K562 (cell line): ENCODE measurements at regions not wholly inside any gene's neighbourhood (a gene's known extent, or its start where the extent isn't known, plus 50 kb on each side); places are given as distances from the start of the nearest gene placed in this dataset.
"Not testable (repeated sequence)": the region's sequence is repeated elsewhere in the genome, so short reads cannot be mapped to it uniquely, and the experiment has no call there.

Experiments used
- ATAC-seq: fragments of 200-7000 bp; cut with Tn5 transposase; 3 replicates; pipeline ENCODE4 v1.9.1; 2020; ENCODE audit warnings: moderate library complexity
- BruUV-seq: library from RNA; stranded (reverse); fragments of 400-500 nt; replicated peaks from 2 replicates; lab custom pipeline; 2021; lab: Mats Ljungman, UMichigan
- CTCF ChIA-PET: fragments of 300-600 bp; formaldehyde crosslinking; extraction: SDS; loops from one replicate; lab custom pipeline; 2021; ENCODE audit warnings: low intra/inter-chr PET ratio; lab: Yijun Ruan, JAX
- POLR2A ChIA-PET: fragments of 300-600, 350-650 bp; sonication (Branson Sonifier 250); formaldehyde crosslinking; extraction: SDS; loops from one replicate; lab custom pipeline; 2021; ENCODE audit warnings: antibody characterized with exemption, inconsistent platforms; lab: Yijun Ruan, JAX
- DNase-seq, 4 experiments: peaks; one replicate each; pipeline versions ENCODE4 v3.0.0 to v3.0.0-alpha.2; 2011 to 2018; ENCODE audit warnings: low spot score in 3 of 4, mixed read lengths in 3 of 4; ENCODE audit errors: extremely low read depth in 1 of 4
- FAIRE-seq: peaks from 2 replicates; lab custom pipeline; 2011; peaks lifted over from hg19 to GRCh38; lab: Jason Lieb, UNC
- H2AFZ ChIP-seq: 2 replicates; pipeline ENCODE4 v1.6.0; 2011; ENCODE audit warnings: low read depth, low read length, control low read depth, inconsistent platforms
- H3K27ac ChIP-seq: fragments of 200-600 bp; 3 replicates; pipeline ENCODE4 v1.8.0; 2011; ENCODE audit warnings: low read depth, mild to moderate bottlenecking, control low read depth, inconsistent platforms, low read length, moderate library complexity, mixed read lengths; ENCODE audit errors: extremely low read depth
- H3K27me3 ChIP-seq, 2 experiments: fragments of 300-600 bp in 1 of 2; 2 replicates in 1 of 2; 3 replicates in 1 of 2; pipeline versions ENCODE4 v1.6.0 to v1.8.0; 2011; ENCODE audit warnings: inconsistent platforms in 2 of 2, low read length in 2 of 2, mild to moderate bottlenecking in 1 of 2, mixed read lengths in 1 of 2, moderate library complexity in 1 of 2; ENCODE audit not compliant: control insufficient read depth in 2 of 2, insufficient read depth in 2 of 2
- H3K36me3 ChIP-seq: fragments of 300-600 bp; 3 replicates; pipeline ENCODE4 v1.8.0; 2011; ENCODE audit warnings: mild to moderate bottlenecking, low read length, inconsistent platforms; ENCODE audit not compliant: control insufficient read depth, insufficient read depth
- H3K4me1 ChIP-seq, 2 experiments: fragments of 200-600 bp in 1 of 2; replicated peaks in 1 of 2; 2 replicates in 1 of 2; 3 replicates in 1 of 2; pipeline versions ENCODE4 v1.5.1 to v1.8.0; 2011; ENCODE audit warnings: inconsistent platforms in 2 of 2, low read length in 2 of 2, mild to moderate bottlenecking in 1 of 2, mixed read lengths in 1 of 2, moderate library complexity in 1 of 2; ENCODE audit not compliant: control insufficient read depth in 2 of 2, insufficient read depth in 2 of 2
- H3K4me2 ChIP-seq: 2 replicates; pipeline ENCODE4 v1.6.1; 2011; ENCODE audit warnings: low read length, control low read depth, inconsistent platforms, mixed read lengths; ENCODE audit not compliant: insufficient read depth
- H3K4me3 ChIP-seq: fragments of 200-600 bp; sonication (generic), shearing (Covaris generic); 2 replicates; pipeline ENCODE4 v1.5.1; 2016; ENCODE audit warnings: control low read depth, inconsistent platforms
- H3K79me2 ChIP-seq: fragments of 200-600 bp; 3 replicates; pipeline ENCODE4 v1.8.0; 2011; ENCODE audit warnings: low read length, inconsistent platforms; ENCODE audit not compliant: control insufficient read depth, insufficient read depth
- H3K9ac ChIP-seq, 2 experiments: 2 replicates each; pipeline versions ENCODE4 v1.6.0 to v1.6.1; 2011; ENCODE audit warnings: low read depth in 2 of 2, low read length in 2 of 2, control low read depth in 1 of 2, inconsistent platforms in 1 of 2, mild to moderate bottlenecking in 1 of 2, mixed read lengths in 1 of 2; ENCODE audit not compliant: insufficient read depth in 1 of 2
- H3K9me1 ChIP-seq: one replicate; pipeline ENCODE4 v1.6.0; 2011; ENCODE audit warnings: inconsistent platforms, mild to moderate bottlenecking, low read length, moderate library complexity; ENCODE audit not compliant: control insufficient read depth, insufficient read depth
- H3K9me3 ChIP-seq: replicated peaks from 2 replicates; pipeline ENCODE4 v1.5.1; 2011; ENCODE audit warnings: low read depth, low read length, inconsistent platforms; ENCODE audit not compliant: control insufficient read depth, insufficient read depth
- H4K20me1 ChIP-seq: replicated peaks from 2 replicates; pipeline ENCODE4 v1.6.1; 2011; ENCODE audit warnings: low read length, inconsistent platforms, mixed read lengths; ENCODE audit not compliant: control insufficient read depth, insufficient read depth
- ARID1B ChIP-seq: fragments of 450-650 bp; IDR thresholded peaks from 2 replicates; pipeline ENCODE4 v1.6.1; 2016; ENCODE audit warnings: antibody characterized with exemption, mild to moderate bottlenecking, inconsistent platforms
- C11orf30 ChIP-seq: fragments of 450-650 bp; IDR thresholded peaks from 2 replicates; pipeline ENCODE4 v1.6.1; 2016; ENCODE audit warnings: low read depth, mild to moderate bottlenecking
- FOSL1 ChIP-seq: fragments of 200-800 bp; sonication (Bioruptor generic); conservative IDR thresholded peaks from 2 replicates; pipeline ENCODE4 v1.6.1; 2016; ENCODE audit warnings: missing genetic modification characterization, missing compliant biosample characterization
- FOXA3 ChIP-seq, 2 experiments: fragments of 450-650 bp in 1 of 2; sonication (generic) in 1 of 2; formaldehyde crosslinking; IDR thresholded peaks in 1 of 2; conservative IDR thresholded peaks in 1 of 2; 2 replicates each; pipeline versions ENCODE4 v1.4.0 to v1.8.0; 2020 to 2022; ENCODE audit warnings: mild to moderate bottlenecking in 2 of 2, missing genetic modification reagents in 1 of 2
- FOXK2 ChIP-seq, 2 experiments: fragments of 450-650 bp; IDR thresholded peaks in 1 of 2; conservative IDR thresholded peaks in 1 of 2; 2 replicates each; pipeline ENCODE4 v1.6.1; 2016; ENCODE audit warnings: low read depth in 2 of 2, mild to moderate bottlenecking in 1 of 2
- MAFG ChIP-seq: fragments of 450-650 bp; conservative IDR thresholded peaks from 2 replicates; pipeline ENCODE4 v1.6.1; 2016; ENCODE audit warnings: missing genetic modification characterization, missing compliant biosample characterization
- NFE2 ChIP-seq: IDR thresholded peaks from 2 replicates; pipeline ENCODE4 v1.6.1; 2014; ENCODE audit warnings: antibody characterized with exemption, low read depth
- NFIC ChIP-seq: fragments of 450-650 bp; IDR thresholded peaks from 2 replicates; pipeline ENCODE4 v1.6.1; 2017; ENCODE audit warnings: mild to moderate bottlenecking, inconsistent platforms
- TCF3 ChIP-seq: sonication (generic); formaldehyde crosslinking; IDR thresholded peaks from 2 replicates; pipeline ENCODE4 v1.4.0; 2020; ENCODE audit warnings: mild to moderate bottlenecking, missing genetic modification reagents
- ZNF316 ChIP-seq: fragments of 450-650 bp; IDR thresholded peaks from 2 replicates; pipeline ENCODE4 v1.6.1; 2016
- ZNF639 ChIP-seq, 2 experiments: fragments of 200-800 bp in 1 of 2; sonication (Bioruptor generic) in 1 of 2; sonication (generic) in 1 of 2; formaldehyde crosslinking in 1 of 2; IDR thresholded peaks in 1 of 2; conservative IDR thresholded peaks in 1 of 2; 2 replicates each; pipeline versions ENCODE4 v1.5.0 to v1.6.1; 2016 to 2020; ENCODE audit warnings: missing compliant biosample characterization in 1 of 2, missing genetic modification characterization in 1 of 2, missing genetic modification reagents in 1 of 2
- WGBS: fragments of 100-300 bp; shearing (Covaris generic); methylation state at CpG from one replicate; pipeline ENCODE4 v1.1.6; 2016; ENCODE audit warnings: low coverage, mixed read lengths; ENCODE audit not compliant: insufficient coverage; ENCODE audit errors: missing lambda C conversion rate; 5-methylcytosine and 5-hydroxymethylcytosine counted together
- in situ Hi-C: fragments of 300-500 bp; cut with MboI; formaldehyde crosslinking; loops from 4 replicates; pipeline ENCODE4 v1.15.0; 2018; ENCODE audit warnings: inconsistent platforms, mixed read lengths
- intact Hi-C: fragments of 100-400 bp; cut with micrococcal nuclease; formaldehyde crosslinking; loops from 2 replicates; pipeline ENCODE4 v1.14.2; 2022
- TF ChIP-seq, protein P1 (sequence below): sonication (generic); IDR thresholded peaks from 2 replicates; pipeline ENCODE4 v1.6.1; 2016

DNA sequence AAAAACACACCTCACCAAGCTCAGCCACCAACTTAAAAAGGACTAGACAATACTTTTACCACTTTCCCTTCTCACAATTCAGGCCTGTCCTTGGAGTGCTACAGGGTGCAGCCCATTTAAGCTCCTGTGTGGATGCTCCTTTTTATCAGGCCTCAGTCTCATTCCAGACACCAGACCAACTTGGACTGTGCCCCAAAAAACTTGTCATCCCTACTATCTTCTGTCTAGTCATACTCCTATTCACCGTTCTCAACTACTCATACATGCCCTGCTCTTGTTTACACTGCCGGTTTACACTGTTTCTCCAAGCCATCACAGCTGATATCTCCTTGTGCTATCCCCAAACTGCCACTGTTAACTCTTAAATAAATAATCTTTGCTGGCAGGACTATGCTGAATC lies 242.8 kb upstream of the PROK2 start:
- CTCF ChIA-PET, BruUV-seq, in situ Hi-C loops, H3K36me3 ChIP-seq, H3K79me2 ChIP-seq, H2AFZ ChIP-seq, H3K27me3 ChIP-seq, ATAC-seq, FAIRE-seq: not testable (repeated sequence)
- WGBS: no CpG with 5 or more reads among the region's 2 CpGs
- peak in 1 of 4 experiments; percentile 25 for DNase-seq
- Histone ChIP-seq H3K9ac (peak overlapping the region in 1 of 2 experiments; percentile 34; a peak in 1 of 4 replicates), H3K27ac (peak overlapping the region; percentile 48; the same call in 1 of the 3 replicates), H3K4me2 (peak overlapping the region; percentile 46)
- TF ChIP-seq C11orf30 (peak; percentile 28; the same call in 1 of the 2 replicates), FOSL1 (tag) (peak; percentile 47), MAFG (peak; percentile 61; the same call in 1 of the 2 replicates), ZNF639 (CRISPR knock-in tag; conservative IDR thresholded peaks at IDR 0.05 in 1 of 2, IDR thresholded peaks at IDR 0.05 in 1 of 2) (peak in 1 of 2 experiments; percentile 32; a peak in 1 of 4 replicates), FOXK2 (conservative IDR thresholded peaks at IDR 0.05 in 1 of 2, IDR thresholded peaks at IDR 0.05 in 1 of 2; ENCODE audit: low read depth in 2 of 2) (0 out of 4 replicates have a peak, but pooled peaks of 1 of the 2 experiments have one; percentile 19), ARID1B (0 out of 2 replicates have a peak, but pooled peaks have one; percentile 24), ZNF316 (peak; percentile 47; the same call in 1 of the 2 replicates), NFIC (peak; percentile 12; the same call in 1 of the 2 replicates), TCF3 (peak; percentile 9; the same call in 1 of the 2 replicates), NFE2 (0 out of 2 replicates have a peak, but pooled peaks have one; percentile 44), FOXA3 (CRISPR knock-in tag; conservative IDR thresholded peaks at IDR 0.05 in 1 of 2, IDR thresholded peaks at IDR 0.05 in 1 of 2) (peak; percentile 29 to 42; a peak in 1 of 4 replicates)
- TF ChIP-seq, protein P1, sequence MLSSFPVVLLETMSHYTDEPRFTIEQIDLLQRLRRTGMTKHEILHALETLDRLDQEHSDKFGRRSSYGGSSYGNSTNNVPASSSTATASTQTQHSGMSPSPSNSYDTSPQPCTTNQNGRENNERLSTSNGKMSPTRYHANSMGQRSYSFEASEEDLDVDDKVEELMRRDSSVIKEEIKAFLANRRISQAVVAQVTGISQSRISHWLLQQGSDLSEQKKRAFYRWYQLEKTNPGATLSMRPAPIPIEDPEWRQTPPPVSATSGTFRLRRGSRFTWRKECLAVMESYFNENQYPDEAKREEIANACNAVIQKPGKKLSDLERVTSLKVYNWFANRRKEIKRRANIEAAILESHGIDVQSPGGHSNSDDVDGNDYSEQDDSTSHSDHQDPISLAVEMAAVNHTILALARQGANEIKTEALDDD: peak; percentile 76
- TF ChIP-seq, all 486 proteins: peak for 12; not testable (repeated sequence) for 474
- H4K20me1 ChIP-seq, H3K9me3 ChIP-seq, intact Hi-C loops, H3K9me1 ChIP-seq, H3K4me3 ChIP-seq: not testable (repeated sequence)
- POLR2A ChIA-PET: interaction anchor here (1.0 kb wide), 1 partner anchor 10 kb away, joined by 5 read pairs; no protein-coding TSS in a partner anchor
- H3K4me1 ChIP-seq: peaks cover 0 to 12% of the 10 kb centered on the region in 2 experiments; a peak in 4 of 5 replicates
